GM21723 (cell line): ENCODE measurements at regions not wholly inside any gene's neighbourhood (a gene's known extent, or its start where the extent isn't known, plus 50 kb on each side); places are given as distances from the start of the nearest gene placed in this dataset.
"Not testable (repeated sequence)": the region's sequence is repeated elsewhere in the genome, so short reads cannot be mapped to it uniquely, and the experiment has no call there.

ENCODE experiments used
- ATAC-seq: cut with Tn5 transposase; IDR thresholded peaks from one replicate; pipeline ENCODE4 v1.9.1; 2021; ENCODE audit warnings: mild to moderate bottlenecking, moderate library complexity; ENCODE audit not compliant: unreplicated experiment

- no peak for ATAC-seq
Observed at GRCh38 chr2:36168115-36168514, 187.5 kb upstream of the CRIM1 start.

GRCh38 chr2:36165132-36165531 lies 190.4 kb upstream of the CRIM1 start:
- ATAC-seq, result no peak

GRCh38 chr2:36163520-36164254 lies 191.9 kb upstream of the CRIM1 start:
- no peak for ATAC-seq

- not testable (repeated sequence) for ATAC-seq
Observed at GRCh38 chr2:36157093-36157492, 198.5 kb upstream of the CRIM1 start.

- peak; percentile 94 for ATAC-seq
Observed at GRCh38 chr2:36147670-36148390, 207.7 kb upstream of the CRIM1 start.

- ATAC-seq, result no peak
Observed at GRCh38 chr2:36146765-36147164, 208.8 kb upstream of the CRIM1 start.

- ATAC-seq, result no peak
Observed at GRCh38 chr2:36140391-36140790, 215.2 kb upstream of the CRIM1 start.

GRCh38 chr2:36137612-36138011 lies 218.0 kb upstream of the CRIM1 start:
- no peak for ATAC-seq

GRCh38 chr2:36134281-36134680 lies 221.3 kb upstream of the CRIM1 start:
- no peak for ATAC-seq

GRCh38 chr2:36128359-36128758 lies 227.2 kb upstream of the CRIM1 start:
- no peak for ATAC-seq

GRCh38 chr2:36125702-36126101 lies 229.9 kb upstream of the CRIM1 start:
- ATAC-seq, result no peak

GRCh38 chr2:36123995-36124394 lies 231.6 kb upstream of the CRIM1 start:
- no peak for ATAC-seq

GRCh38 chr2:36097022-36097421 lies 258.6 kb upstream of the CRIM1 start:
- no peak for ATAC-seq

GRCh38 chr2:36091844-36092741 lies 263.5 kb upstream of the CRIM1 start:
- not testable (repeated sequence) for ATAC-seq

GRCh38 chr2:36088716-36089328 lies 266.8 kb upstream of the CRIM1 start:
- no peak for ATAC-seq

GRCh38 chr2:36087344-36087743 lies 268.2 kb upstream of the CRIM1 start:
- no peak for ATAC-seq

GRCh38 chr2:36079793-36080192 lies 275.8 kb upstream of the CRIM1 start:
- ATAC-seq, result no peak

GRCh38 chr2:36074008-36074407 lies 281.6 kb upstream of the CRIM1 start:
- no peak for ATAC-seq

- ATAC-seq, result no peak
Observed at GRCh38 chr2:36071698-36072097, 283.9 kb upstream of the CRIM1 start.

GRCh38 chr2:36069074-36069473 lies 286.5 kb upstream of the CRIM1 start:
- ATAC-seq, result no peak

GRCh38 chr2:36068086-36068485 lies 287.5 kb upstream of the CRIM1 start:
- no peak for ATAC-seq
